GM18520 (cell line): ENCODE measurements at regions not wholly inside any gene's neighbourhood (a gene's known extent, or its start where the extent isn't known, plus 50 kb on each side); places are given as distances from the start of the nearest gene placed in this dataset.

ENCODE experiments used
- ATAC-seq: cut with Tn5 transposase; IDR thresholded peaks from one replicate; pipeline ENCODE4 v1.9.1; 2021; ENCODE audit not compliant: unreplicated experiment

- no peak for ATAC-seq
Measured at GRCh38 chr2:207474863-207475485, 54.8 kb upstream of the CREB1 start.

GRCh38 chr2:207475546-207475945, 54.2 kb upstream of the CREB1 start:
- no peak for ATAC-seq

- no peak for ATAC-seq
Measured at GRCh38 chr2:207477896-207478295, 51.9 kb upstream of the CREB1 start.

DNA sequence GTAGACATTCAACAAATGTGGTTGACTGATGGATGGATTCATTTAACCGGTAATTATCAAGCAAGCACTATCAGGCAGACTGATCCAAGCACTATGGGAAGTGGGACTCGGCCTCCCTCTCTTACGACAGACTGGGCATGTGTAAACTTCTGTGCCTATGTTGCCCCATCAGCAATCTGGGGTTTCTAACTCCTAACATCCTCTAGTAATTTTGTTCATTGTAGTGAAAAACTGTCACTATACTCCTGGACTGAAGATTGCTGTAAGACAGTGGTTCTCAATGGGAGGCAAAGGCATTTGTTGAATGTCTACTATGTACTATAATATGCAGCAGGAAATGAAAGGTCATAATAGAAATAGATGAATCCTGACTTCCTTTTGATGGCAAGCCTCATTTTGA, 51.2 kb upstream of the CREB1 start:
- no peak for ATAC-seq

DNA sequence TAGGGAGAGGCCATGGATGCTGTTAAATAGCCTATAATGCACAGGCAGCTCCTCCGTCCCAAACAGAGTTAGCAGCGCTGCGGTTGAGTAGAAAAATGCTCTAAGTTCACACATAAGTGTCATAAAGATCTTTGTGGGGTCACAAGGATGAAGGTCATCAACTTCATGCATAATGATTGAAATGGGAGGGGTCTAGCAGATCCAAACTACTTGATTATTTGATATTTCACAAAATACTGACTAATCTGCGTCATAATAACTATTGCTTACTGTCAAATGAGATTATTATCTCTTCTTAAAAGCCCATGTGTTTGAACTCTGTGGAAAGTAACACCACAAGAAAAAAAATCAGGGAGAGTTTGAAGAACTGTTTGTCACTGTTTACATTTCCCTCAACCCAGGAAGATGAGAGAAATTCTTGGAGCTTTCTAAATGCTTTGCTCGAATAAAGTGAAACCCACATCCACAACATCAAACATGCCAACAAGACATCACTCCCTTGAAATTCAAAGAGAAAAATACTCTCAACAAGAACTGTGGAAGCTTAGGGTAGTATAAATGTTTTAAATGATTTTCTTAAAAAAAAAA, 50.5 kb upstream of the CREB1 start:
- ATAC-seq = no peak
